ENCODE measurements at regions not wholly inside any gene's neighbourhood (a gene's known extent, or its start where the extent isn't known, plus 50 kb on each side); places are given as distances from the start of the nearest gene placed in this dataset.

DNA sequence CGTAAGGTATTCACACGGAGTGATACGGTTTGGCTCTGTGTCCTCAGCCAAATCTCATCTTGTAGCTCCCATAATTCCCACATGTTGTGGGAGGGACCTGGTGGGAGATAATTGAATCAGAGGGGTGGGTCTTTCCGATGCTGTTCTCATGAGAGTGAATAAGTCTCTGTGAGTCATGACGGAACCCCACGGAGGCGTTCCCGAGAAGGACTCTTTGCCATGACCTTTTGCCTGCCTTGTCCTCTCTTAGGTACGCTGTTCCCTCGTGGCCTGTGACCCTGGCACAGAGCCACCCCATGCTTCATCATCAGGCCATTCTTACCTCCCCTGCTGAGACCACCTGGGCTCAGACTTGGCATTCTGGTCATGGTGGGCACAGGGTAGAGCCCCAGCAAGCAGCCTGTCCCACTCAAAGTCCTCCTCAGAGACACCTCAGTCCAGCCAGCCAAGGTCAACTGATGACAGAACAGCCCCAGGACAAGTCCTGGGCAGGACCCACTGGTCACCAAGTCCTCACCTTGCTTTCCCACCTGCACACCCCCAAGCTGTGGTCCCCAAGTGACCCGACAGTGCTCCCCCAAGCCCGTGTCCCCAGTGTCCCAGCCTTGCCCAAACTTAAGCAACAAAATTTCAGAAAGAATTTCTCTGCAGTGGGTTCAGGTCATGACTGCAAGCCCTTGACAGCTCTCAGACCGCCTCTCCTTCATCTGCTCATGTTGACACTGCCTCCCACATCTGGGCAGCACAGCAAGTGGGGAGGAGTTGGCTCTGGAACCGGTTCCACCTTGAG is 158.4 kb downstream of the ACTL8 start:
- TF ChIP-seq, protein P1, sequence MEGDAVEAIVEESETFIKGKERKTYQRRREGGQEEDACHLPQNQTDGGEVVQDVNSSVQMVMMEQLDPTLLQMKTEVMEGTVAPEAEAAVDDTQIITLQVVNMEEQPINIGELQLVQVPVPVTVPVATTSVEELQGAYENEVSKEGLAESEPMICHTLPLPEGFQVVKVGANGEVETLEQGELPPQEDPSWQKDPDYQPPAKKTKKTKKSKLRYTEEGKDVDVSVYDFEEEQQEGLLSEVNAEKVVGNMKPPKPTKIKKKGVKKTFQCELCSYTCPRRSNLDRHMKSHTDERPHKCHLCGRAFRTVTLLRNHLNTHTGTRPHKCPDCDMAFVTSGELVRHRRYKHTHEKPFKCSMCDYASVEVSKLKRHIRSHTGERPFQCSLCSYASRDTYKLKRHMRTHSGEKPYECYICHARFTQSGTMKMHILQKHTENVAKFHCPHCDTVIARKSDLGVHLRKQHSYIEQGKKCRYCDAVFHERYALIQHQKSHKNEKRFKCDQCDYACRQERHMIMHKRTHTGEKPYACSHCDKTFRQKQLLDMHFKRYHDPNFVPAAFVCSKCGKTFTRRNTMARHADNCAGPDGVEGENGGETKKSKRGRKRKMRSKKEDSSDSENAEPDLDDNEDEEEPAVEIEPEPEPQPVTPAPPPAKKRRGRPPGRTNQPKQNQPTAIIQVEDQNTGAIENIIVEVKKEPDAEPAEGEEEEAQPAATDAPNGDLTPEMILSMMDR (IDR thresholded peaks at IDR 0.05; ENCODE audit: low read depth, low read length), result no peak
- no peak for DNase-seq (ENCODE audit: low read depth in 1 of 2, low spot score in 1 of 2)
- no peaks in the 10 kb centered on the region for H3K9me3 ChIP-seq (ENCODE audit: low read depth)
- H3K4me3 ChIP-seq, result no peak overlapping the region
- no peaks in the 10 kb centered on the region for H3K27me3 ChIP-seq
- no peaks in the 10 kb centered on the region for H3K36me3 ChIP-seq
- H3K27ac ChIP-seq, result no peak overlapping the region
- H3K4me1 ChIP-seq (ENCODE audit: low read depth), result no peaks in the 10 kb centered on the region

DNA sequence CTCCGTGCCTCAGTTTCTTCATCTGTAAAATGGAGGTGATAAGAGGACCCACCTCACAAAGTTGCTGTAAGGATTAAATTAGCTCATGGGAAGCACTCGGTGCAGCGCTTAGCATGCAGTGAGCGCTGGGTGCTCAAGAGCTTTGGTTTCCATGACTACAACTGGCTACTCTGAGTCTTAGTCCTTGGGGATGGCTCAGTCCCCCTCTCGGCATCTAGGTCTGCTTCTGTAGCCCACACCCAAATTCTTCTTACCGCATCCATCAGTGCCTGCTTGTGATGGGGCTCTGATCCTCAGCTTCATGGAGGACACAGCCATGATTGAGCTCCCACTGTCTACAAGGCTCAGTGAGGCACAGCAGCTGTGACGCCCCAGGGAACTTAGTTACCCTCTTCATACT is 159.0 kb downstream of the ACTL8 start:
- Histone ChIP-seq H3K27me3 (no peaks in the 10 kb centered on the region), H3K27ac (no peak overlapping the region), H3K36me3 (no peaks in the 10 kb centered on the region), H3K9me3 (ENCODE audit: low read depth) (no peaks in the 10 kb centered on the region), H3K4me3 (no peak overlapping the region), H3K4me1 (ENCODE audit: low read depth) (no peaks in the 10 kb centered on the region)
- no peak for DNase-seq (ENCODE audit: low read depth in 1 of 2, low spot score in 1 of 2)
- TF ChIP-seq, protein P1 (IDR thresholded peaks at IDR 0.05; ENCODE audit: low read depth, low read length), result no peak

DNA sequence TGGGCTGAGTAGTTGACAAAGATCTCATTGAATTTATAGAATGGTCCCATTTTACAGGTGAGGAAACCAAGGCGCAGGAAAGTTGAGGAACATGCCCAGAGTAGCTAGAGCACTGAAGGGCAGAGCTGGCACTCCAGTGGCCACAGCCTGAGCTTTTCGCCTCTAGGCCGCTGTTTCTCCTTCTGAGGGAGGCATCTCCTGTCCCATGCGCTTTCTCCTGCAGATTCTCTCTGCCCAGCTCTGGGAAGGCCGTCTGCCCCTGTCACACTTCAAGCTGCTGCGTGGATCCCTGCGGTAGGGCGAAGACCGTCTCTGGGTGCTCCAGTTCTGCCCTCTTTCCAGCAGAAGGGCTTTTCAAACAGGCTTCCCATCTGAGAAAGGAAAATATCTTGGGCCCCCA is 159.9 kb downstream of the ACTL8 start:
- no peak for DNase-seq (ENCODE audit: low read depth in 1 of 2, low spot score in 1 of 2)
- Histone ChIP-seq H3K27me3 (no peaks in the 10 kb centered on the region), H3K4me1 (ENCODE audit: low read depth) (no peaks in the 10 kb centered on the region), H3K4me3 (no peak overlapping the region), H3K36me3 (no peaks in the 10 kb centered on the region), H3K27ac (no peak overlapping the region), H3K9me3 (ENCODE audit: low read depth) (no peaks in the 10 kb centered on the region)
- TF ChIP-seq, protein P1 (IDR thresholded peaks at IDR 0.05; ENCODE audit: low read depth, low read length), result no peak

DNA sequence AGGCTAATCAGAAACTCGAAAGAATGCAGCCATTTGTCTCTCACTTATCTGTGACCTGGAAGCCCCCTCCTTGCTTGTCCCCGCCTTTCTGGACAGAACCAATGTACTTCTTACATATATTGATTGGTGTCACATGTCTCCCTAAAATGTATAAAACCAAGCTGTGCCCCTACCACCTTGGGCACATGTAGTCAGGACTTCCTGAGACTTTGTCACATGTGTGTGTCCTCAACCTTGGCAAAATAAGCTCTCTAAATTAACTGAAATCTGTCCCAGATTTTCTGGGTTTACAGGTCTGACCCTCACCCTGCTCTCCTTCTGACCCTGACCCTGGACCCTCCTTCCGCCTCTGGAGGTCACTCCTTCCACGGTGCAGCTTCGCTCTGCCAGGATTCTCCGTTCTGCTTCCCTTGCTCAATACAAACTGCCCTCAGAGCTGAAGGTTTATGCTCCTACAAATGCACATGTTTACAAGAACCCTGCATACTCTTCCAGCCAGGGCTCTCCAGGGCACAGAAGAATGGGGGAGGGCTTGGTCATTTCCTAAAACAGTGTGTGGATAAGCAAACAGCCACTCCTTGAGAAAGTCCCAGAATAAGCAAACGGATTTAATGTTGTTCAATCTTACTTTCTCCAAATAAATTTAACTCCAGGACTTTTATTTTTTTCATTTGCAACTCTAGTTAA is 160.5 kb downstream of the ACTL8 start:
- no peak overlapping the region for H3K27ac ChIP-seq
- H3K36me3 ChIP-seq, result no peaks in the 10 kb centered on the region
- TF ChIP-seq, protein P1 (IDR thresholded peaks at IDR 0.05; ENCODE audit: low read depth, low read length), result no peak
- DNase-seq (ENCODE audit: low read depth in 1 of 2, low spot score in 1 of 2), result no peak
- no peaks in the 10 kb centered on the region for H3K9me3 ChIP-seq (ENCODE audit: low read depth)
- H3K4me1 ChIP-seq (ENCODE audit: low read depth), result no peaks in the 10 kb centered on the region
- H3K4me3 ChIP-seq, result no peak overlapping the region
- peaks cover 6% of the 10 kb centered on the region for H3K27me3 ChIP-seq

DNA sequence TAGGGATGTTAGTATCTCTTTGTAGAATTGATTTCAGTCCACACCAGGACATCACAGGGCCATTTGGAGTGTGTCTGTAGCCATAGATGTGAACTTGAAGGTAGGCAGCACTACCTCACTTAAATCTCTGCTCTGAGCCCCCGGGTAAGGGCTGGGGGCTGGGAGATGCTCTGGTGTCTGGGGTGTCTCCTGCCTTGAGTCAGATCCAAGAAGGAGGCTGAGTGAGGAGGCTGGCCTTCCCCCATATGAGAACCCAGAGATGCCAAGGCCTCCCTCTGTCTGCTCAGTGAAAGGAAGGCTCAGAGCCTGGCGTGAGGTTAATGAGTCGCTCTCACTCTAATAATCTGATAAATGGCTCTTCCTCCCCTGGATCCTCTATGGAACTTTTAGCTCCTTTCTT is 161.6 kb downstream of the ACTL8 start:
- Histone ChIP-seq H3K9me3 (ENCODE audit: low read depth) (no peaks in the 10 kb centered on the region), H3K36me3 (no peaks in the 10 kb centered on the region), H3K27ac (no peak overlapping the region), H3K27me3 (peaks cover 9% of the 10 kb centered on the region), H3K4me3 (no peak overlapping the region), H3K4me1 (ENCODE audit: low read depth) (no peaks in the 10 kb centered on the region)
- TF ChIP-seq, protein P1 (IDR thresholded peaks at IDR 0.05; ENCODE audit: low read depth, low read length), result no peak
- no peak for DNase-seq (ENCODE audit: low read depth in 1 of 2, low spot score in 1 of 2)
